NCI-H1436 treated with DMSO at 0.1 percent for 48 hours (cell line): ENCODE measurements at regions not wholly inside any gene's neighbourhood (a gene's known extent, or its start where the extent isn't known, plus 50 kb on each side); places are given as distances from the start of the nearest gene placed in this dataset.
"Not testable (repeated sequence)": the region's sequence is repeated elsewhere in the genome, so short reads cannot be mapped to it uniquely, and the experiment has no call there.

Experiments
- DNase-seq: peaks from one replicate; lab custom pipeline; 2025; lab: John Stamatoyannopoulos, UW

- no peak for DNase-seq
Measured at GRCh38 chr10:101280511-101280910, 51.2 kb upstream of the LBX1 start.

GRCh38 chr10:101280921-101281320 lies 51.7 kb upstream of the LBX1 start:
- DNase-seq: not testable (repeated sequence)

- DNase-seq: no peak
Measured at GRCh38 chr10:101282947-101283346, 53.7 kb upstream of the LBX1 start.

- no peak for DNase-seq
Measured at GRCh38 chr10:101283762-101284100, 54.5 kb upstream of the LBX1 start.

GRCh38 chr10:101284101-101284743 lies 55.0 kb upstream of the LBX1 start:
- no peak for DNase-seq

GRCh38 chr10:101284744-101285463 lies 55.6 kb upstream of the LBX1 start:
- no peak for DNase-seq

- peak; percentile 58 for DNase-seq
Measured at GRCh38 chr10:101285519-101286070, 56.3 kb upstream of the LBX1 start.

- no peak for DNase-seq
Measured at GRCh38 chr10:101286248-101287046, 57.2 kb upstream of the LBX1 start.

- peak; percentile 35 for DNase-seq
Measured at GRCh38 chr10:101287183-101287996, 58.1 kb upstream of the LBX1 start.

GRCh38 chr10:101287997-101288635 lies 58.9 kb upstream of the LBX1 start:
- no peak for DNase-seq

- DNase-seq: no peak
Measured at GRCh38 chr10:101289541-101289940, 60.3 kb upstream of the LBX1 start.

GRCh38 chr10:101290431-101290830 lies 61.2 kb upstream of the LBX1 start:
- DNase-seq: no peak

- no peak for DNase-seq
Measured at GRCh38 chr10:101290881-101291280, 61.6 kb upstream of the LBX1 start.

GRCh38 chr10:101291331-101292193 lies 62.3 kb upstream of the LBX1 start:
- peak; percentile 33 for DNase-seq

GRCh38 chr10:101292194-101293006 lies 61.6 kb upstream of the BTRC start:
- no peak for DNase-seq

- no peak for DNase-seq
Measured at GRCh38 chr10:101293007-101293723, 60.8 kb upstream of the BTRC start.

- DNase-seq: no peak
Measured at GRCh38 chr10:101294109-101294508, 59.9 kb upstream of the BTRC start.

GRCh38 chr10:101295261-101295660 lies 58.7 kb upstream of the BTRC start:
- DNase-seq: no peak
